ENCODE measurements at regions not wholly inside any gene's neighbourhood (a gene's known extent, or its start where the extent isn't known, plus 50 kb on each side); places are given as distances from the start of the nearest gene placed in this dataset.

- TF ChIP-seq, protein P1, sequence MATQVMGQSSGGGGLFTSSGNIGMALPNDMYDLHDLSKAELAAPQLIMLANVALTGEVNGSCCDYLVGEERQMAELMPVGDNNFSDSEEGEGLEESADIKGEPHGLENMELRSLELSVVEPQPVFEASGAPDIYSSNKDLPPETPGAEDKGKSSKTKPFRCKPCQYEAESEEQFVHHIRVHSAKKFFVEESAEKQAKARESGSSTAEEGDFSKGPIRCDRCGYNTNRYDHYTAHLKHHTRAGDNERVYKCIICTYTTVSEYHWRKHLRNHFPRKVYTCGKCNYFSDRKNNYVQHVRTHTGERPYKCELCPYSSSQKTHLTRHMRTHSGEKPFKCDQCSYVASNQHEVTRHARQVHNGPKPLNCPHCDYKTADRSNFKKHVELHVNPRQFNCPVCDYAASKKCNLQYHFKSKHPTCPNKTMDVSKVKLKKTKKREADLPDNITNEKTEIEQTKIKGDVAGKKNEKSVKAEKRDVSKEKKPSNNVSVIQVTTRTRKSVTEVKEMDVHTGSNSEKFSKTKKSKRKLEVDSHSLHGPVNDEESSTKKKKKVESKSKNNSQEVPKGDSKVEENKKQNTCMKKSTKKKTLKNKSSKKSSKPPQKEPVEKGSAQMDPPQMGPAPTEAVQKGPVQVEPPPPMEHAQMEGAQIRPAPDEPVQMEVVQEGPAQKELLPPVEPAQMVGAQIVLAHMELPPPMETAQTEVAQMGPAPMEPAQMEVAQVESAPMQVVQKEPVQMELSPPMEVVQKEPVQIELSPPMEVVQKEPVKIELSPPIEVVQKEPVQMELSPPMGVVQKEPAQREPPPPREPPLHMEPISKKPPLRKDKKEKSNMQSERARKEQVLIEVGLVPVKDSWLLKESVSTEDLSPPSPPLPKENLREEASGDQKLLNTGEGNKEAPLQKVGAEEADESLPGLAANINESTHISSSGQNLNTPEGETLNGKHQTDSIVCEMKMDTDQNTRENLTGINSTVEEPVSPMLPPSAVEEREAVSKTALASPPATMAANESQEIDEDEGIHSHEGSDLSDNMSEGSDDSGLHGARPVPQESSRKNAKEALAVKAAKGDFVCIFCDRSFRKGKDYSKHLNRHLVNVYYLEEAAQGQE (IDR thresholded peaks at IDR 0.05) = no peak
- TF ChIP-seq EGR1 (IDR thresholded peaks at IDR 0.05; ENCODE audit: low read depth in 2 of 2) = no peak
- TF ChIP-seq RXRA (IDR thresholded peaks at IDR 0.05) = no peak
These were observed 62.7 kb upstream of the KLF7 start (continued) for GRCh38 chr2:207228402-207228801.

- no peaks in the 10 kb centered on the region for H3K36me3 ChIP-seq (ENCODE audit: control insufficient read depth in 4 of 4, insufficient read depth in 3 of 4, low read depth in 1 of 4, low read length in 3 of 4)
- no peaks in the 10 kb centered on the region for H3K9me3 ChIP-seq (ENCODE audit: control insufficient read depth in 4 of 4, low read length in 3 of 4)
- no peaks in the 10 kb centered on the region for H3K4me1 ChIP-seq (ENCODE audit: control insufficient read depth in 4 of 4, insufficient read depth in 4 of 4, low read length in 3 of 4)
- TF ChIP-seq FOXA1 (IDR thresholded peaks at IDR 0.05) (no peak), HNF4G (IDR thresholded peaks at IDR 0.05) (no peak), SP1 (IDR thresholded peaks at IDR 0.05) (no peak), RXRA (IDR thresholded peaks at IDR 0.05) (no peak), EGR1 (IDR thresholded peaks at IDR 0.05; ENCODE audit: low read depth in 2 of 2) (no peak), RAD21 (IDR thresholded peaks at IDR 0.05) (no peak), GABPA (IDR thresholded peaks at IDR 0.05 in 1 of 2, conservative IDR thresholded peaks at IDR 0.05 in 1 of 2) (no peak), TAF1 (conservative IDR thresholded peaks at IDR 0.05) (no peak), HNF4A (conservative IDR thresholded peaks at IDR 0.05) (no peak), FOXA2 (IDR thresholded peaks at IDR 0.05) (no peak), JUND (IDR thresholded peaks at IDR 0.05) (no peak), YY1 (IDR thresholded peaks at IDR 0.05) (no peak), ATF3 (IDR thresholded peaks at IDR 0.05) (no peak), CTCF (IDR thresholded peaks at IDR 0.05; ENCODE audit: low read depth, low read length, missing input control) (no peak), NR2F2 (IDR thresholded peaks at IDR 0.05) (no peak)
- TF ChIP-seq, protein P2, sequence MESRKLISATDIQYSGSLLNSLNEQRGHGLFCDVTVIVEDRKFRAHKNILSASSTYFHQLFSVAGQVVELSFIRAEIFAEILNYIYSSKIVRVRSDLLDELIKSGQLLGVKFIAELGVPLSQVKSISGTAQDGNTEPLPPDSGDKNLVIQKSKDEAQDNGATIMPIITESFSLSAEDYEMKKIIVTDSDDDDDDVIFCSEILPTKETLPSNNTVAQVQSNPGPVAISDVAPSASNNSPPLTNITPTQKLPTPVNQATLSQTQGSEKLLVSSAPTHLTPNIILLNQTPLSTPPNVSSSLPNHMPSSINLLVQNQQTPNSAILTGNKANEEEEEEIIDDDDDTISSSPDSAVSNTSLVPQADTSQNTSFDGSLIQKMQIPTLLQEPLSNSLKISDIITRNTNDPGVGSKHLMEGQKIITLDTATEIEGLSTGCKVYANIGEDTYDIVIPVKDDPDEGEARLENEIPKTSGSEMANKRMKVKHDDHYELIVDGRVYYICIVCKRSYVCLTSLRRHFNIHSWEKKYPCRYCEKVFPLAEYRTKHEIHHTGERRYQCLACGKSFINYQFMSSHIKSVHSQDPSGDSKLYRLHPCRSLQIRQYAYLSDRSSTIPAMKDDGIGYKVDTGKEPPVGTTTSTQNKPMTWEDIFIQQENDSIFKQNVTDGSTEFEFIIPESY (IDR thresholded peaks at IDR 0.05) = no peak
- TF ChIP-seq, protein P1 (IDR thresholded peaks at IDR 0.05) = no peak
- TF ChIP-seq, protein P3, sequence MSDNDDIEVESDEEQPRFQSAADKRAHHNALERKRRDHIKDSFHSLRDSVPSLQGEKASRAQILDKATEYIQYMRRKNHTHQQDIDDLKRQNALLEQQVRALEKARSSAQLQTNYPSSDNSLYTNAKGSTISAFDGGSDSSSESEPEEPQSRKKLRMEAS (IDR thresholded peaks at IDR 0.05) = no peak
- WGBS = 65% methylated on average over 3 of the region's 3 CpGs
- H3K27me3 ChIP-seq (ENCODE audit: control insufficient read depth in 4 of 4, insufficient read depth in 4 of 4, low read length in 3 of 4) = no peaks in the 10 kb centered on the region
- no peak overlapping the region for H3K4me3 ChIP-seq (ENCODE audit: low read depth in 1 of 3, low read length in 3 of 3)
- DNase-seq (ENCODE audit: low spot score) = no peak
- H3K9ac ChIP-seq (ENCODE audit: low read depth in 1 of 2, low read length in 2 of 2) = no peak overlapping the region
- H3K27ac ChIP-seq (ENCODE audit: low read depth in 1 of 2, low read length in 2 of 2) = no peak overlapping the region
These were observed 63.4 kb upstream of the KLF7 start for GRCh38 chr2:207229161-207229560.

All from liver (tissue), 8 donors.